ENCODE measurements at regions not wholly inside any gene's neighbourhood (a gene's known extent, or its start where the extent isn't known, plus 50 kb on each side); places are given as distances from the start of the nearest gene placed in this dataset.

GRCh38 chr3:21839176-21839575, 88.2 kb upstream of the ZNF385D start:
- H3K9me3 ChIP-seq (replicated peaks; ENCODE audit: control insufficient read depth, insufficient read depth, low read length), result no peaks in the 10 kb centered on the region
- POLR2A ChIA-PET, result no interaction called here
- dilution Hi-C loops (cut with MboI; ENCODE audit: extremely low pct_ligation_motif_present, low sequenced_read_pairs) (no loop called here), intact Hi-C loops (cut with micrococcal nuclease) (no loop called here)
- H3K4me1 ChIP-seq (ENCODE audit: control insufficient read depth, extremely low read depth, insufficient read depth, low read length), result no peaks in the 10 kb centered on the region
- H3K9ac ChIP-seq (replicated peaks; ENCODE audit: extremely low read depth, insufficient read depth, low read length), result no peak overlapping the region
- BruUV-seq (replicated peaks), result no TSS peak
- no peak overlapping the region for H3K4me2 ChIP-seq (ENCODE audit: insufficient read depth, low read length)
- H4K20me1 ChIP-seq (replicated peaks; ENCODE audit: control insufficient read depth, extremely low read depth, insufficient read depth, low read length), result no peaks in the 10 kb centered on the region
- H3K79me2 ChIP-seq (ENCODE audit: control insufficient read depth, insufficient read depth, low read length), result no peaks in the 10 kb centered on the region
- H3K27me3 ChIP-seq (ENCODE audit: control insufficient read depth in 2 of 2, insufficient read depth in 2 of 2, low read length in 2 of 2), result no peaks in the 10 kb centered on the region
- H3K36me3 ChIP-seq (ENCODE audit: control insufficient read depth in 2 of 2, extremely low read depth in 1 of 2, insufficient read depth in 2 of 2, low read length in 2 of 2), result no peaks in the 10 kb centered on the region
- no peaks in the 10 kb centered on the region for H3K9me1 ChIP-seq (replicated peaks; ENCODE audit: control insufficient read depth, extremely low read depth, insufficient read depth, low read length)
- DNase-seq (ENCODE audit: low read depth, low spot score), result no peak
- CTCF ChIA-PET, result no interaction called here
- TF ChIP-seq POLR2AphosphoS5 (IDR thresholded peaks at IDR 0.05; ENCODE audit: insufficient read depth, low read depth, low read length) (no peak), JUN (IDR thresholded peaks at IDR 0.05; ENCODE audit: borderline replicate concordance, insufficient read depth, insufficient read length, low read depth) (no peak), GATA2 (IDR thresholded peaks at IDR 0.05; ENCODE audit: insufficient read depth, insufficient read length, low read depth, low read length) (no peak)
- FAIRE-seq, result no peak
- H3K4me3 ChIP-seq (replicated peaks in 1 of 3; ENCODE audit: insufficient read depth in 1 of 3, low read depth in 1 of 3, low read length in 3 of 3), result no peak overlapping the region
- H3K27ac ChIP-seq (ENCODE audit: insufficient read depth, low read depth, low read length), result no peak overlapping the region
- H2AFZ ChIP-seq (ENCODE audit: low read depth, low read length), result no peak overlapping the region

- no peak overlapping the region for H3K4me2 ChIP-seq (ENCODE audit: insufficient read depth, low read length)
These were observed 88.6 kb upstream of the ZNF385D start for GRCh38 chr3:21839592-21839991.

More at GRCh38 chr3:21839592-21839991, 88.6 kb upstream of the ZNF385D start:
- Histone ChIP-seq H3K36me3 (ENCODE audit: control insufficient read depth in 2 of 2, extremely low read depth in 1 of 2, insufficient read depth in 2 of 2, low read length in 2 of 2) (no peaks in the 10 kb centered on the region), H3K27me3 (ENCODE audit: control insufficient read depth in 2 of 2, insufficient read depth in 2 of 2, low read length in 2 of 2) (no peaks in the 10 kb centered on the region), H3K4me3 (replicated peaks in 1 of 3; ENCODE audit: insufficient read depth in 1 of 3, low read depth in 1 of 3, low read length in 3 of 3) (no peak overlapping the region), H3K79me2 (ENCODE audit: control insufficient read depth, insufficient read depth, low read length) (no peaks in the 10 kb centered on the region), H4K20me1 (replicated peaks; ENCODE audit: control insufficient read depth, extremely low read depth, insufficient read depth, low read length) (no peaks in the 10 kb centered on the region), H3K9me1 (replicated peaks; ENCODE audit: control insufficient read depth, extremely low read depth, insufficient read depth, low read length) (no peaks in the 10 kb centered on the region), H3K9ac (replicated peaks; ENCODE audit: extremely low read depth, insufficient read depth, low read length) (no peak overlapping the region), H2AFZ (ENCODE audit: low read depth, low read length) (no peak overlapping the region), H3K4me1 (ENCODE audit: control insufficient read depth, extremely low read depth, insufficient read depth, low read length) (no peaks in the 10 kb centered on the region), H3K27ac (ENCODE audit: insufficient read depth, low read depth, low read length) (no peak overlapping the region), H3K9me3 (replicated peaks; ENCODE audit: control insufficient read depth, insufficient read depth, low read length) (no peaks in the 10 kb centered on the region)
- DNase-seq (ENCODE audit: low read depth, low spot score) (no peak), FAIRE-seq (no peak)
- CTCF ChIA-PET, result no interaction called here
- POLR2A ChIA-PET, result no interaction called here
- TF ChIP-seq JUN (IDR thresholded peaks at IDR 0.05; ENCODE audit: borderline replicate concordance, insufficient read depth, insufficient read length, low read depth) (no peak), MYC (IDR thresholded peaks at IDR 0.05; ENCODE audit: low read depth, low read length) (no peak), GATA2 (IDR thresholded peaks at IDR 0.05; ENCODE audit: insufficient read depth, insufficient read length, low read depth, low read length) (no peak), FOS (IDR thresholded peaks at IDR 0.05; ENCODE audit: borderline replicate concordance, insufficient read depth, low read length) (no peak), EZH2 (IDR thresholded peaks at IDR 0.05; ENCODE audit: borderline replicate concordance, low read depth, low read length, severe bottlenecking) (no peak), POLR2AphosphoS5 (IDR thresholded peaks at IDR 0.05; ENCODE audit: insufficient read depth, low read depth, low read length) (no peak), POLR2A (IDR thresholded peaks at IDR 0.05; ENCODE audit: low read depth, low read length) (no peak)
- TF ChIP-seq, protein P1, sequence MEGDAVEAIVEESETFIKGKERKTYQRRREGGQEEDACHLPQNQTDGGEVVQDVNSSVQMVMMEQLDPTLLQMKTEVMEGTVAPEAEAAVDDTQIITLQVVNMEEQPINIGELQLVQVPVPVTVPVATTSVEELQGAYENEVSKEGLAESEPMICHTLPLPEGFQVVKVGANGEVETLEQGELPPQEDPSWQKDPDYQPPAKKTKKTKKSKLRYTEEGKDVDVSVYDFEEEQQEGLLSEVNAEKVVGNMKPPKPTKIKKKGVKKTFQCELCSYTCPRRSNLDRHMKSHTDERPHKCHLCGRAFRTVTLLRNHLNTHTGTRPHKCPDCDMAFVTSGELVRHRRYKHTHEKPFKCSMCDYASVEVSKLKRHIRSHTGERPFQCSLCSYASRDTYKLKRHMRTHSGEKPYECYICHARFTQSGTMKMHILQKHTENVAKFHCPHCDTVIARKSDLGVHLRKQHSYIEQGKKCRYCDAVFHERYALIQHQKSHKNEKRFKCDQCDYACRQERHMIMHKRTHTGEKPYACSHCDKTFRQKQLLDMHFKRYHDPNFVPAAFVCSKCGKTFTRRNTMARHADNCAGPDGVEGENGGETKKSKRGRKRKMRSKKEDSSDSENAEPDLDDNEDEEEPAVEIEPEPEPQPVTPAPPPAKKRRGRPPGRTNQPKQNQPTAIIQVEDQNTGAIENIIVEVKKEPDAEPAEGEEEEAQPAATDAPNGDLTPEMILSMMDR (IDR thresholded peaks at IDR 0.05; ENCODE audit: extremely low read depth in 1 of 2, insufficient read depth in 1 of 2, low read depth in 1 of 2, low read length in 2 of 2), result no peak
- TF ChIP-seq, protein P2, sequence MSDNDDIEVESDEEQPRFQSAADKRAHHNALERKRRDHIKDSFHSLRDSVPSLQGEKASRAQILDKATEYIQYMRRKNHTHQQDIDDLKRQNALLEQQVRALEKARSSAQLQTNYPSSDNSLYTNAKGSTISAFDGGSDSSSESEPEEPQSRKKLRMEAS (IDR thresholded peaks at IDR 0.05; ENCODE audit: insufficient read depth, insufficient read length), result no peak
- BruUV-seq (replicated peaks), result no TSS peak
- dilution Hi-C loops (cut with MboI; ENCODE audit: extremely low pct_ligation_motif_present, low sequenced_read_pairs), result no loop called here
- intact Hi-C loops (cut with micrococcal nuclease), result no loop called here

All from endothelial cell of umbilical vein (primary cell).